ENCODE measurements at regions not wholly inside any gene's neighbourhood (a gene's known extent, or its start where the extent isn't known, plus 50 kb on each side); places are given as distances from the start of the nearest gene placed in this dataset.

DNA sequence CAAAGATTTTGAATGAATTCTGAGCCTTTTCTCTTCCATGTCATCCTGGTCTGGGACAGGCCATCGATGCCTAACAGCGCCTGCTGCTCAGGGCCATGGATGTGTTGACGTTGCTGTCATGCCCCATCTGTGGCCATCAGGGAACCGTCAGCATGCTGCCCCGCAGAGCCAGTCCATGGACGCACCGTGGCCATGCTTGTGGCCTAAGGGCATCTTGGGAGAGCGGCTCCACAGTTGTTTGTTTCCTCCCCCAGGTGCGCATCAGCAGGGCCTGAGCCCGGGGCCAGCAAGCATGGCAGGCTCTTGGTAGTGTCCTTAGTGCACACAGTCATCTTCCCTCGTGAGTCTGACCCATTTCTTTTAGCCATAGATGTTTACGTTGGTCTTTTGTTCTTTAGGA lies 142.7 kb downstream of the VAPA start:
- Histone ChIP-seq H4K20me1 (replicated peaks; ENCODE audit: insufficient read depth) (no peaks in the 10 kb centered on the region), H2AFZ (no peak overlapping the region), H3K27me3 (ENCODE audit: insufficient read depth) (no peaks in the 10 kb centered on the region), H3F3A (replicated peaks; ENCODE audit: low read depth) (no peaks in the 10 kb centered on the region), H3K27ac (ENCODE audit: low read depth) (no peak overlapping the region), H3K36me3 (ENCODE audit: insufficient read depth) (no peaks in the 10 kb centered on the region), H3K79me2 (replicated peaks; ENCODE audit: insufficient read depth) (no peaks in the 10 kb centered on the region), H3K4me1 (ENCODE audit: insufficient read depth) (0 out of 2 replicates have a peak, but pooled peaks cover 4% of the 10 kb centered on the region), H3K4me3 (no peak overlapping the region), H3K9me2 (ENCODE audit: insufficient read depth) (peaks cover 5% of the 10 kb centered on the region), H3K4me2 (no peak overlapping the region)
- no peak for TF ChIP-seq EZH2 (IDR thresholded peaks at IDR 0.05; ENCODE audit: low read depth, unreplicated experiment)
- no peak for DNase-seq (ENCODE audit: low spot score)
- Mint-ChIP-seq H3K9me3 (no peaks in the 10 kb centered on the region), H3K27ac (no peak overlapping the region), H3K27me3 (ENCODE audit: insufficient read depth, low read depth, poor library complexity) (peaks cover 2% of the 10 kb centered on the region), H3K4me3 (no peak overlapping the region), H3K36me3 (ENCODE audit: low read depth) (no peaks in the 10 kb centered on the region), H3K4me1 (peaks cover 15% of the 10 kb centered on the region)
- no peak for ATAC-seq

DNA sequence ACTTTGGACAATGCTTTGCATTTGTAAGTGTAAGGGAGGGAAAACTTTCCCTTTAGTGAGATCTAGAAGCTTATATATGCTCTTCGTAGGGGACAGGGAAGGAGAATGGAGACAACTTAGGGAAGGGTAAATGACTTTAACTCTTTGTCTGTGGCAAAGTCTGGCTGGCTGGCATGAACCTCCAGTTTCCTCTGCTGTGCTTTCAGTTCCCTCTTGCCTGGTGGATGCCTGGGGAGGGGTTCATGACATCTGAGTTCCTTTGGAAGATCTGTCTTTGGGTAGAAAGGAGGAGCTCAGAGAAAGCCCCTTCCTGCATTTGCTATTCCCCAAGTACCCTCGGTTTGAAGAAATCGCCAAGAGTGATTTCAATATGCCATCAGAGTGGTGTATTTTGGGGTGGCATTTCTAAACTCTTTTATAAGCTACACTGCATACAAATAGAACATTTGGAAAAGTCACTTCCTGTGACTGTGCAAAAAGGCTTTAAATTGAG lies 143.6 kb downstream of the VAPA start:
- no peaks in the 10 kb centered on the region for H3K27me3 ChIP-seq (ENCODE audit: insufficient read depth)
- H3K27ac ChIP-seq (ENCODE audit: low read depth): no peak overlapping the region
- Mint-ChIP-seq H3K4me1 (peaks cover 23% of the 10 kb centered on the region), H3K27ac (no peak overlapping the region), H3K36me3 (ENCODE audit: low read depth) (no peaks in the 10 kb centered on the region), H3K4me3 (no peak overlapping the region), H3K9me3 (no peaks in the 10 kb centered on the region), H3K27me3 (ENCODE audit: insufficient read depth, low read depth, poor library complexity) (peaks cover 2% of the 10 kb centered on the region)
- no peaks in the 10 kb centered on the region for H3K79me2 ChIP-seq (replicated peaks; ENCODE audit: insufficient read depth)
- TF ChIP-seq CREB1 (CRISPR knock-in tag; IDR thresholded peaks at IDR 0.05; ENCODE audit: low read depth): no peak
- TF ChIP-seq, protein P1, sequence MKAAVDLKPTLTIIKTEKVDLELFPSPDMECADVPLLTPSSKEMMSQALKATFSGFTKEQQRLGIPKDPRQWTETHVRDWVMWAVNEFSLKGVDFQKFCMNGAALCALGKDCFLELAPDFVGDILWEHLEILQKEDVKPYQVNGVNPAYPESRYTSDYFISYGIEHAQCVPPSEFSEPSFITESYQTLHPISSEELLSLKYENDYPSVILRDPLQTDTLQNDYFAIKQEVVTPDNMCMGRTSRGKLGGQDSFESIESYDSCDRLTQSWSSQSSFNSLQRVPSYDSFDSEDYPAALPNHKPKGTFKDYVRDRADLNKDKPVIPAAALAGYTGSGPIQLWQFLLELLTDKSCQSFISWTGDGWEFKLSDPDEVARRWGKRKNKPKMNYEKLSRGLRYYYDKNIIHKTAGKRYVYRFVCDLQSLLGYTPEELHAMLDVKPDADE (IDR thresholded peaks at IDR 0.05): no peak
- no peak for TF ChIP-seq JUNB (IDR thresholded peaks at IDR 0.05; ENCODE audit: unreplicated experiment)
- TF ChIP-seq, protein P2, sequence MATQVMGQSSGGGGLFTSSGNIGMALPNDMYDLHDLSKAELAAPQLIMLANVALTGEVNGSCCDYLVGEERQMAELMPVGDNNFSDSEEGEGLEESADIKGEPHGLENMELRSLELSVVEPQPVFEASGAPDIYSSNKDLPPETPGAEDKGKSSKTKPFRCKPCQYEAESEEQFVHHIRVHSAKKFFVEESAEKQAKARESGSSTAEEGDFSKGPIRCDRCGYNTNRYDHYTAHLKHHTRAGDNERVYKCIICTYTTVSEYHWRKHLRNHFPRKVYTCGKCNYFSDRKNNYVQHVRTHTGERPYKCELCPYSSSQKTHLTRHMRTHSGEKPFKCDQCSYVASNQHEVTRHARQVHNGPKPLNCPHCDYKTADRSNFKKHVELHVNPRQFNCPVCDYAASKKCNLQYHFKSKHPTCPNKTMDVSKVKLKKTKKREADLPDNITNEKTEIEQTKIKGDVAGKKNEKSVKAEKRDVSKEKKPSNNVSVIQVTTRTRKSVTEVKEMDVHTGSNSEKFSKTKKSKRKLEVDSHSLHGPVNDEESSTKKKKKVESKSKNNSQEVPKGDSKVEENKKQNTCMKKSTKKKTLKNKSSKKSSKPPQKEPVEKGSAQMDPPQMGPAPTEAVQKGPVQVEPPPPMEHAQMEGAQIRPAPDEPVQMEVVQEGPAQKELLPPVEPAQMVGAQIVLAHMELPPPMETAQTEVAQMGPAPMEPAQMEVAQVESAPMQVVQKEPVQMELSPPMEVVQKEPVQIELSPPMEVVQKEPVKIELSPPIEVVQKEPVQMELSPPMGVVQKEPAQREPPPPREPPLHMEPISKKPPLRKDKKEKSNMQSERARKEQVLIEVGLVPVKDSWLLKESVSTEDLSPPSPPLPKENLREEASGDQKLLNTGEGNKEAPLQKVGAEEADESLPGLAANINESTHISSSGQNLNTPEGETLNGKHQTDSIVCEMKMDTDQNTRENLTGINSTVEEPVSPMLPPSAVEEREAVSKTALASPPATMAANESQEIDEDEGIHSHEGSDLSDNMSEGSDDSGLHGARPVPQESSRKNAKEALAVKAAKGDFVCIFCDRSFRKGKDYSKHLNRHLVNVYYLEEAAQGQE (IDR thresholded peaks at IDR 0.05; ENCODE audit: unreplicated experiment): no peak
- no peak for TF ChIP-seq STAT1 (IDR thresholded peaks at IDR 0.05; ENCODE audit: unreplicated experiment)
- TF ChIP-seq EZH2phosphoT487 (IDR thresholded peaks at IDR 0.05; ENCODE audit: unreplicated experiment): no peak
- TF ChIP-seq, protein P3, sequence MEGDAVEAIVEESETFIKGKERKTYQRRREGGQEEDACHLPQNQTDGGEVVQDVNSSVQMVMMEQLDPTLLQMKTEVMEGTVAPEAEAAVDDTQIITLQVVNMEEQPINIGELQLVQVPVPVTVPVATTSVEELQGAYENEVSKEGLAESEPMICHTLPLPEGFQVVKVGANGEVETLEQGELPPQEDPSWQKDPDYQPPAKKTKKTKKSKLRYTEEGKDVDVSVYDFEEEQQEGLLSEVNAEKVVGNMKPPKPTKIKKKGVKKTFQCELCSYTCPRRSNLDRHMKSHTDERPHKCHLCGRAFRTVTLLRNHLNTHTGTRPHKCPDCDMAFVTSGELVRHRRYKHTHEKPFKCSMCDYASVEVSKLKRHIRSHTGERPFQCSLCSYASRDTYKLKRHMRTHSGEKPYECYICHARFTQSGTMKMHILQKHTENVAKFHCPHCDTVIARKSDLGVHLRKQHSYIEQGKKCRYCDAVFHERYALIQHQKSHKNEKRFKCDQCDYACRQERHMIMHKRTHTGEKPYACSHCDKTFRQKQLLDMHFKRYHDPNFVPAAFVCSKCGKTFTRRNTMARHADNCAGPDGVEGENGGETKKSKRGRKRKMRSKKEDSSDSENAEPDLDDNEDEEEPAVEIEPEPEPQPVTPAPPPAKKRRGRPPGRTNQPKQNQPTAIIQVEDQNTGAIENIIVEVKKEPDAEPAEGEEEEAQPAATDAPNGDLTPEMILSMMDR (conservative IDR thresholded peaks at IDR 0.05; ENCODE audit: low read depth in 2 of 2): no peak
- TF ChIP-seq ZNF331 (CRISPR knock-in tag; IDR thresholded peaks at IDR 0.05; ENCODE audit: low read depth): no peak
- no peak for TF ChIP-seq ZNF114 (CRISPR knock-in tag; IDR thresholded peaks at IDR 0.05)
- no peaks in the 10 kb centered on the region for H3K36me3 ChIP-seq (ENCODE audit: insufficient read depth)
- no peak for ATAC-seq
- peaks cover 5% of the 10 kb centered on the region; the same call in 1 of the 2 replicates for H3K9me2 ChIP-seq (ENCODE audit: insufficient read depth)
- H4K20me1 ChIP-seq (replicated peaks; ENCODE audit: insufficient read depth): no peaks in the 10 kb centered on the region
- no peak overlapping the region for H3K4me2 ChIP-seq
- H3K4me1 ChIP-seq (ENCODE audit: insufficient read depth): 0 out of 2 replicates have a peak, but pooled peaks cover 4% of the 10 kb centered on the region
- no peak overlapping the region for H2AFZ ChIP-seq
- no peaks in the 10 kb centered on the region for H3F3A ChIP-seq (replicated peaks; ENCODE audit: low read depth)
- DNase-seq (ENCODE audit: low spot score): no peak
- no peak overlapping the region for H3K4me3 ChIP-seq
